22Rv1 (cell line): ENCODE measurements at regions not wholly inside any gene's neighbourhood (a gene's known extent, or its start where the extent isn't known, plus 50 kb on each side); places are given as distances from the start of the nearest gene placed in this dataset.

Experiments
- CTCF ChIP-seq: fragments of 450-650 bp; IDR thresholded peaks from 2 replicates; pipeline ENCODE4 v1.5.1; 2017; ENCODE audit warnings: mild to moderate bottlenecking
- ZFX ChIP-seq: fragments of 450-650 bp; IDR thresholded peaks from 2 replicates; pipeline ENCODE4 v1.6.1; 2017; ENCODE audit warnings: antibody characterized with exemption, borderline replicate concordance

DNA sequence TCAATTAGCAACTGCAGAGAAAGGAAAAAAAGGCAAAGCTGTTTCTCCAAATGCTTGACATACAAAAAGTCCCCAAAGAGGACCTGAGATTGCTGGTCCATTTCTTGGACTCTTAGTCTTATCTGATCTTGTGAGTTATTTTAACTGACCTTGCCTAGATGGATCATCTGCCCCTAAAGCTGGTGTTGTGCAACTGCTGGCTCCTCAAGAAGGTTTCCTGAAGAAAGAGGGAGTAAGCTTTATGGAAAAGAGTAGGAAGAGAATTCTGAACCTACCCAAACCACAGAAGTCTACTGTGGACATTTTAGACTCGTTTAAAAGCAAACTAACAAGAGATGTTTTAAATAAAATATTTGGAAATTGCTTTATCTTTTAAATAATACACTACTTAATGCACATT, 140.0 kb upstream of the HS3ST3A1 start:
- no peak for TF ChIP-seq CTCF
- no peak for TF ChIP-seq ZFX
